ENCODE measurements at regions not wholly inside any gene's neighbourhood (a gene's known extent, or its start where the extent isn't known, plus 50 kb on each side); places are given as distances from the start of the nearest gene placed in this dataset.

- no peak for DNase-seq (ENCODE audit: low spot score)
Measured at GRCh38 chr12:60240891-60241290, 645.1 kb downstream of the SLC16A7 start.

- no peak for DNase-seq (ENCODE audit: low spot score)
Measured at GRCh38 chr12:60251091-60251490, 655.3 kb downstream of the SLC16A7 start.

- no peak for DNase-seq (ENCODE audit: low spot score)
Measured at GRCh38 chr12:60252359-60253096, 656.7 kb downstream of the SLC16A7 start.

- no peak for DNase-seq (ENCODE audit: low spot score)
Measured at GRCh38 chr12:60255044-60255443, 659.2 kb downstream of the SLC16A7 start.

- no peak for DNase-seq (ENCODE audit: low spot score)
Measured at GRCh38 chr12:60257063-60257462, 661.2 kb downstream of the SLC16A7 start.

GRCh38 chr12:60259225-60259624 is 663.4 kb downstream of the SLC16A7 start:
- no peak for DNase-seq (ENCODE audit: low spot score)

GRCh38 chr12:60262378-60262777 is 666.5 kb downstream of the SLC16A7 start:
- no peak for DNase-seq (ENCODE audit: low spot score)

GRCh38 chr12:60263161-60263560 is 667.3 kb downstream of the SLC16A7 start:
- DNase-seq (ENCODE audit: low spot score), result no peak

- DNase-seq (ENCODE audit: low spot score), result no peak
Measured at GRCh38 chr12:60263836-60264493, 668.1 kb downstream of the SLC16A7 start.

- DNase-seq (ENCODE audit: low spot score), result no peak
Measured at GRCh38 chr12:60265741-60266140, 669.9 kb downstream of the SLC16A7 start.

GRCh38 chr12:60266381-60266852 is 670.6 kb downstream of the SLC16A7 start:
- no peak for DNase-seq (ENCODE audit: low spot score)

GRCh38 chr12:60269611-60270269 is 673.9 kb downstream of the SLC16A7 start:
- no peak for DNase-seq (ENCODE audit: low spot score)

- no peak for DNase-seq (ENCODE audit: low spot score)
Measured at GRCh38 chr12:60271816-60272215, 676.0 kb downstream of the SLC16A7 start.

- DNase-seq (ENCODE audit: low spot score), result no peak
Measured at GRCh38 chr12:60278209-60278608, 682.4 kb downstream of the SLC16A7 start.

- no peak for DNase-seq (ENCODE audit: low spot score)
Measured at GRCh38 chr12:60279221-60279620, 683.4 kb downstream of the SLC16A7 start.

GRCh38 chr12:60281522-60281921 is 685.7 kb downstream of the SLC16A7 start:
- DNase-seq (ENCODE audit: low spot score), result no peak

- no peak for DNase-seq (ENCODE audit: low spot score)
Measured at GRCh38 chr12:60290532-60290931, 694.7 kb downstream of the SLC16A7 start.

GRCh38 chr12:60308366-60308991 is 712.6 kb downstream of the SLC16A7 start:
- DNase-seq (ENCODE audit: low spot score), result no peak

- DNase-seq (ENCODE audit: low spot score), result no peak
Measured at GRCh38 chr12:60311940-60312339, 716.1 kb downstream of the SLC16A7 start.

GRCh38 chr12:60317361-60317760 is 721.5 kb downstream of the SLC16A7 start:
- no peak for DNase-seq (ENCODE audit: low spot score)

GRCh38 chr12:60324746-60325145 is 728.9 kb downstream of the SLC16A7 start:
- DNase-seq (ENCODE audit: low spot score), result no peak

GRCh38 chr12:60333461-60333860 is 737.6 kb downstream of the SLC16A7 start:
- DNase-seq (ENCODE audit: low spot score), result no peak

GRCh38 chr12:60335745-60336144 is 739.9 kb downstream of the SLC16A7 start:
- DNase-seq (ENCODE audit: low spot score), result no peak
